Prostate gland (tissue), 2 donors: ENCODE measurements at regions not wholly inside any gene's neighbourhood (a gene's known extent, or its start where the extent isn't known, plus 50 kb on each side); places are given as distances from the start of the nearest gene placed in this dataset.

Experiments used
- DNase-seq: peaks from one replicate; pipeline ENCODE4 v3.0.0-alpha.2; 2019; ENCODE audit warnings: low spot score
- H3K27ac ChIP-seq, 2 donors: fragments of 200-600 bp; sonication (generic); 2 replicates each; pipeline ENCODE4 v1.5.1; 2017 to 2019
- H3K27me3 ChIP-seq: fragments of 200-600 bp; sonication (generic); replicated peaks from 2 replicates; pipeline ENCODE4 v1.5.1; 2019; ENCODE audit not compliant: insufficient read depth
- H3K36me3 ChIP-seq, 2 donors: fragments of 200-600 bp; sonication (generic); 1 replicate in 1 of 2; 2 replicates in 1 of 2; pipeline versions ENCODE4 v1.5.1 to v1.8.1; 2017 to 2019
- H3K4me1 ChIP-seq: fragments of 200-600 bp; sonication (generic); replicated peaks from 2 replicates; pipeline ENCODE4 v1.5.1; 2019
- H3K4me3 ChIP-seq, 2 donors: fragments of 200-600 bp; sonication (generic); 2 replicates each; pipeline ENCODE4 v1.5.1; 2017 to 2019
- H3K9me3 ChIP-seq: fragments of 200-600 bp; sonication (generic); 2 replicates; pipeline ENCODE4 v1.5.1; 2017
- CTCF ChIP-seq, 4 experiments: fragments of 200-600 bp in 2 of 4; fragments of 450-650 bp in 2 of 4; sonication (generic) in 2 of 4; IDR thresholded peaks; 1 replicate in 3 of 4; 2 replicates in 1 of 4; pipeline ENCODE4 v1.5.1; 2016 to 2019; ENCODE audit warnings: antibody characterized with exemption in 4 of 4, mild to moderate bottlenecking in 2 of 4, moderate library complexity in 2 of 4
- POLR2A ChIP-seq: fragments of 450-650 bp; IDR thresholded peaks from one replicate; pipeline ENCODE4 v1.6.1; 2016; ENCODE audit warnings: antibody characterized with exemption, mild to moderate bottlenecking
- POLR2AphosphoS5 ChIP-seq: sonication (generic); formaldehyde crosslinking; IDR thresholded peaks from one replicate; pipeline ENCODE4 v1.6.1; 2017; ENCODE audit warnings: antibody characterized with exemption
- WGBS: methylation state at CpG from one replicate; pipeline ENCODE4 v1.1.5; 2018; 5-methylcytosine and 5-hydroxymethylcytosine counted together
- intact Hi-C: fragments of 100-400 bp; cut with DNase I; formaldehyde crosslinking; loops from one replicate; pipeline ENCODE4 v1.14.2; 2022

GRCh38 chr2:88329815-88330603 is 122.5 kb downstream of the FOXI3 start:
- no peaks in the 10 kb centered on the region for H3K36me3 ChIP-seq
- TF ChIP-seq POLR2AphosphoS5: no peak
- no peak for TF ChIP-seq CTCF (IDR thresholded peaks at IDR 0.05)
- TF ChIP-seq POLR2A: no peak
- H3K27me3 ChIP-seq: no peaks in the 10 kb centered on the region
- no peaks in the 10 kb centered on the region for H3K4me1 ChIP-seq
- H3K4me3 ChIP-seq: no peak overlapping the region
- intact Hi-C loops: no loop called here
- H3K9me3 ChIP-seq: no peaks in the 10 kb centered on the region
- WGBS: 46% methylated on average over 8 of the region's 8 CpGs
- H3K27ac ChIP-seq: no peak overlapping the region
- DNase-seq: no peak

- no peak overlapping the region for H3K27ac ChIP-seq
- TF ChIP-seq POLR2AphosphoS5 (no peak), CTCF (IDR thresholded peaks at IDR 0.05) (no peak), POLR2A (no peak)
- no peak overlapping the region for H3K4me3 ChIP-seq
- no peaks in the 10 kb centered on the region for H3K9me3 ChIP-seq
- DNase-seq: no peak
- H3K27me3 ChIP-seq: peaks cover 3% of the 10 kb centered on the region
- intact Hi-C loops: no loop called here
- H3K4me1 ChIP-seq: no peaks in the 10 kb centered on the region
- 54% methylated on average over 7 of the region's 7 CpGs for WGBS
- no peaks in the 10 kb centered on the region for H3K36me3 ChIP-seq
Observed at GRCh38 chr2:88321449-88322248, 130.8 kb downstream of the FOXI3 start.

- H3K9me3 ChIP-seq: no peaks in the 10 kb centered on the region
- H3K27ac ChIP-seq: no peak overlapping the region
- H3K36me3 ChIP-seq: no peaks in the 10 kb centered on the region
- no peak for TF ChIP-seq POLR2AphosphoS5
- no peak for TF ChIP-seq CTCF (IDR thresholded peaks at IDR 0.05)
- no peak for TF ChIP-seq POLR2A
- no peak for DNase-seq
- peaks cover 3% of the 10 kb centered on the region for H3K27me3 ChIP-seq
- 74% methylated on average over 2 of the region's 2 CpGs for WGBS
- no peak overlapping the region for H3K4me3 ChIP-seq
- no peaks in the 10 kb centered on the region for H3K4me1 ChIP-seq
- intact Hi-C loops: no loop called here
Observed at GRCh38 chr2:88320076-88320773, 132.3 kb downstream of the FOXI3 start.

- DNase-seq: no peak
- Histone ChIP-seq H3K9me3 (no peaks in the 10 kb centered on the region), H3K4me3 (no peak overlapping the region), H3K27me3 (peaks cover 3% of the 10 kb centered on the region), H3K4me1 (no peaks in the 10 kb centered on the region), H3K36me3 (no peaks in the 10 kb centered on the region), H3K27ac (no peak overlapping the region)
- TF ChIP-seq POLR2A (no peak), POLR2AphosphoS5 (no peak), CTCF (IDR thresholded peaks at IDR 0.05) (no peak)
- intact Hi-C loops: no loop called here
- WGBS: 83% methylated on average over 5 of the region's 5 CpGs
Observed at GRCh38 chr2:88318956-88319330, 133.6 kb downstream of the FOXI3 start.
